NCI-H774 (cell line): ENCODE measurements at regions not wholly inside any gene's neighbourhood (a gene's known extent, or its start where the extent isn't known, plus 50 kb on each side); places are given as distances from the start of the nearest gene placed in this dataset.
"Not testable (repeated sequence)": the region's sequence is repeated elsewhere in the genome, so short reads cannot be mapped to it uniquely, and the experiment has no call there.

ENCODE experiments used
- DNase-seq: peaks from one replicate; lab custom pipeline; 2025; lab: John Stamatoyannopoulos, UW

DNA sequence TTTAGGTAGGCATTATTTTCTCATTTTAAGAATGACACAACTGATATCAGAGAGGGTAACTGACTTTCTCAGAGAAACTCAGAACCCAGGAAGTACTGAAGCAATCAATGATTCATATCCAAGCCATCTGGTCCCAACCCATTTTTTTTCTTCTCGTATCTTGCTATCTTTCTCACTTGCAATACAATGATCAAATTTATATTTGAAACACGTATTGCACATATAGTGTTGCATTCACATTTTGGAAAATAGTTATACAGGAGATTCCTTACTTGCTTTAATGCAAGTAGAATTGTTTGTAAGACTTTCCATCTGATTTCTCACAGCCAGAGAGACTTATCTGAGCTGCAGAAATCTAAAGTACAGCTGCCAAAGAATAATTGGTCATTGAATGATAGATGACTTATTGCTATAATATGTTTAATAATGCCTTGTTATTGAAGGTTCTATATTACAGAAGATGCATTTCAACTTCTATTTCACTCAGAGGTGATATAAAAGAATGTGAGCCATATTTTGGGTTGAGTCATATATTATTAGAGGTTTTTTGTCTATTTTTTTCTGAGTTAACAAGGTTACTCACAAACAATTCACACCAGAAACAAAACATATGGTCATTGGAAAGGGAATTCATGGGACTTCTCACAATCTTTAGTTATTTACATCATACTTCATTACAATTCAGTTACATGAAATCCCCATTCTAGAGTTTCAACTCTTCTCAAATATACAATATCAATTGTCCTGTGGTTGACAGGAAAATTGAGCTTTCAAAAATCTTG lies 337.5 kb upstream of the CITED2 start:
- DNase-seq, result no peak

DNA sequence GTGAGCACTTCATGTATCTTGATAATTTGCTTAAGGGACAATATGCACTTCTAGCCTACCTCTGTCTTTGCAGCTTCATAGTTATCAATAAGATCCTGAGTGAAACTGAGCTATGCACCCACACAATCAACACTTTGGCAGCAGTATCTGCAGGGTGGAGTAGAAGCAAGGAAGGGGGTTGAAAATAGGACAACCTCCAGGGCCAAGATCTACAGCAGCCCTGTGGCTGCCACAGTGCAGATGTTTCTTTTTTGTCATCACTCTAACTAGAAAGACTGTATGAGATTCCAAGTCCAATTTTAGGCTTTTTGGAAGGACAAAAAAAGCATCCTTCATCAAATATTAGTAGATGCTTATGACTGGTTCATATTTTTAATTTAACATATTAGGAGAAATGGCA lies 336.1 kb upstream of the CITED2 start:
- no peak for DNase-seq

DNA sequence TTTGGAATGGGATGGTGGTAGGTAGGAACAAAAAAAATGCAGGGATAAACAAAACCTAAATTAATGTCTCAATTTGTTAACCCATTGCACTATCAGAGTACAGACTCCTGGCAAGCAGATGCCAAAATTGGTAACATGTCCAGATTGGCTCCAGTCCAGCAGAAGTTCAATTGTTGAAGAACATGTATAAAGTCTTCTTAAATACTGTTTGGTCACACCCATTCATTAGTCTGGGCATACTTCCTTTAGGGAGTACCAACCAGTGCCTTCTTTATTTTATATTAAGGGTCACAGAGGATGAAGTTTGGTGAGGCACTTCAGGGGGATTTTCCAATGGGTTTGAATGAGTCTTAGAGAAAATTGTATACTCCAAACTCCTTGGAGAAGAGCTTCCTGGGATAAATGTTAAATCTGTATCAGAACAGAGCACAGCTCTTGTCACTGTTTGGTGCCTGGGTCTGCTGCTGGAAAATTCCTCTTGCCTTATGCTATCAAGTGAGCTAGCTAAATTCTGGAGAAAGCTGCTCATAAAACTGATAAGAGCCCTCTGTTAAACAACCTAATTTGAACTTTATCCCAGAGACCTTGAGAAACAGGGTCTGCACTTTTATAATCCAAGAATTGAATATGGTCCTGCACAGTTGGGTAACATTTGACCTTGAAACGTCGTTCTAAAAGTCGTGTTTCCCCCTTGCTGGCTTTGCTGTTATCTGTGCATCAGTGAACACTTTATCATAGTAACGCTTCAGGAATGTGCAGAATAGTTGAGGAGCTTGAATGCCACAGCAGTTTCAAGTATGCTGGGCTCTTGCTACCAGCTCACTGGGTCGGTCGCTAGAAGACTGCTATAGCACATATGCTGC lies 334.1 kb upstream of the CITED2 start:
- DNase-seq, result no peak

DNA sequence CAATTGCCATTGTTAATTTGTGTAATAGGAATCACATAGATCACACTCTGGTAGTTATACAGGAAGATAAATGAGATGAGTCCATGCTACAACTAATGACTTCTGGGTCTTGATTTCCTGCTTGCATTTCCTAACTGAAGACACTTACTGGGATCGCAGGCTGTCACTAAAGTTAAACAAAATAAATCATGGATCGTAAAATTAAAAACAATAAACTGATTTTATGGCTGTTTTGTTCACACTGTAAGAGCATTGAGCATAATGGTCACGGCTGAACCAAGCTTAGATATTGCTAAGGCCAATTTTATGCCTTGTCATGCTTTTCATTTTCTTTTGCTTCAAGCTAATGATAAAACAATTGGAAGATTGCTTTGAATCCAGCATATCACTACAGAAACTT lies 332.5 kb upstream of the CITED2 start:
- DNase-seq, result no peak

DNA sequence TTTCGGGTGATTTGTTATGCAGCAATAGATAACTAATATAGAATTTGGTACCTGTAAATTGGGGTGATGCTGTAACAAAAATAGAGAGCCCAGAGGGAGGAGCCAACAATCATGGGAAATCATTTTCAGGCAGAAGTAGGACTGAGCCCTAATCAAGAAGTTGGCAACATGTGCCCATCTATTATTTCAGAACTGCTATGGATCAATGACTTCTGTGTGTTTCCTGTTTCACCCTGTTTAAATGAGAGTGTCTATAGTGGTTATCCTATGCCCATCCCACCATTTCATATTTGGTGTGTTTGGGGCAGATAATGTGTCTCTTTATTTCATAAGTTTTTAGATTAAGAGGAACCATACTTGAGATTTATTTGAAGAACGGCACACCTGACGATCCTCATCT lies 330.8 kb upstream of the CITED2 start:
- DNase-seq, result no peak

DNA sequence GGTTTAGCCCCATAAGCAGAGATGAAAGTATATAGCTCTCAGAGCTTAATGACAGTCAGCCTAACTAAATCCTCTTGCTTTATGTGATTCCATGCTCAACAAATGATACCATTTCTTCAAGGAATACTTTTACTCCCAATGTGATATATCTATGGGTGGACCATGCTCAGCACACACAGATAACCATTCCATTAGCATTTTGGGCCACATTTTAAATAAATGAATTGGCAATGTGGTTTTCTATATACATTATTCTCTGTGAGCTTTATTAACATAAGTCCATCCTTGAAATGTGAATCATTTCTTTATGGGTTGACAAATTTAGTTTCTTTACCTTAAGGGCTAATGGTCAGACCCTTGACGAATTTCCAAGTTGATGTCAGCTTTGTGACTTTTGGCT lies 329.3 kb upstream of the CITED2 start:
- no peak for DNase-seq

DNA sequence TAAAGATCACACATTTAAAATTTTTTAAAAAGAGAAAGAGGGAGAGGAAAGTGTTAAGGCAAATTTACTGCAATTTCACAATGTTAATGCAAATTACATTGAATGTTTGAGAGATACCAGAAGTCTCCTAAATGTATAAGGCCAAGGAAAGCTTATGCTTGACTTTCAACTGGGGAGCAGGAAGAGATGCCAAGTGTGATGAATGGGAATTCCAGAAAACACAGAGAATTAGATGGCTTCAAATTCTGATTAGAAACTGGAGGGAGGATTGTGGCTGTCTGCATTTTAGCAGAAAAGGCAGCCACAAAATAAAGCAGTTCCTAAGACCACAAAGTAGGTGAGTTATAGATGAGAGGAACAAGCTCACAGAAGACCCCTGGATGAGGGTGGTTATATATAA lies 328.3 kb upstream of the CITED2 start:
- DNase-seq, result no peak

DNA sequence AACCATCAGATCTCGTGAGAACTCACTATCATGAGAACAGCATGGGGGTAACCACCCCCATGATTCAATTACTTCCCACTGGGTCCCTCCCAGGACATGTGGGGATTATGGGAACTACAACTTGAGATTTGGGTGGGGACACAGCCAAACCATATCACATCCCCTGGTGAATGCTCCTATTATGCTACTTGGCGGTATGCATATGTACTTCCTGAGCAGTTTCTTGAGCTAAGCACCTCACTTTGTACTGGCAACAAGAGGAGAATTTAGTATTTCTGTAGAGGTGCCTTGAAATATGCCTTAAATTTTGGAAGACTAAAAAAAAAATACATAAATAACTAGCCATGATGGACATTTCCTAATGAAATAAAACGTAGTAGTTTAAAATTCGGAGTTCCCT lies 327.2 kb upstream of the CITED2 start:
- no peak for DNase-seq

DNA sequence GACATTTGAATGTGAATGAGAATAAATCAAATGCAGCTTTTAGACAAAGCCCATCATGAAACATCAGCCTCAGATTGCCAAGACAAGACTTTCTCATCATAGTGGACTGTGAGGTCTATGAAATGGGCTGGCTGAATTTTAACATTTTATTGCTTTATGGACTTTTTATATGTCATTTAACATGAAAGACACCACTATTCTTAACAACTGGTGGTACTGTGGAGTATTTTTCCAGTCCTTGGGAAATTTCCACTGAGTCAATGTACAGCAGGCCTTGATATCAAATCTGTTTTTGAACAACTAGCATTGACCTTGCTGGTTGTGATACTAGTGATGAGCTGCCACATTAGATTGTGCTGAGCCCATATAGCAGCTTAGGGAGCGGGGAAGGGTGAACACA lies 326.6 kb upstream of the CITED2 start:
- DNase-seq, result no peak

DNA sequence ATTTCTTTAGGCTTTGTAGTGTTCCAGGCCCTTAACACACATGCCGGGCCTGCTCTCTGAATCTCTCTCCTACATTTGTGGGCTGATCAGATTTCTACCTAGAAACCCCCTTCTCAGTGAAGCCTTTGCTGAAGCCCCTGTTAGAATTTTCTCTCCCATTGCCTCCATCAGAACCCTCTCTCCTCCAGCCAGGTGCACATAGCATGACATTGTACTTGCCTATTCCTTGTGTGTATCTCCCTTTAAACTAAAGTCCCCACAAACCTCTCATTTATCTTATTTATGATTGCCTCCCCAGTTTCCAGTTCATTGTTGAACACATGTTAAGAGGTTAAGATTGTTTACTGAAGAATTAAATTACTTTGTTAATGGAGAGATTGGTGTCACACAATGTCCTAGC lies 325.5 kb upstream of the CITED2 start:
- DNase-seq, result no peak

DNA sequence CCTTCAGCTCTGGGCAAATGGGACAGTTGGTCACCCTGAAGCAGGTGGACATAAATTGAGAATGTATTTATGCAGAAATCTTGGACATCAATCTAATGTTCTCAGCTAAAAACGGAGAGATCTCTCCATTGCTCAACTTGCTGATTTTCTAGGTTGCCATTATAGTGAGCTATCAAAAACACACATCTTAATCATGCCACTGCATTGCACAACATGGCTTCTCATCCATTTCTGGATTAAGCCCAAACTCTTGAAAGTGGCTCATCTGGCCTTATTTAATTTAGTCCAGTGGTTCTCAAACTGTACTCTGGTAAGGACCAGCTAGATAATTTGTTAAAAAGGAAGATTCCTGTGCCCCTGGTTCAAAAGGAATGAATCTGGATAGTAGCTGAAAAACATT lies 324.9 kb upstream of the CITED2 start:
- DNase-seq, result no peak

DNA sequence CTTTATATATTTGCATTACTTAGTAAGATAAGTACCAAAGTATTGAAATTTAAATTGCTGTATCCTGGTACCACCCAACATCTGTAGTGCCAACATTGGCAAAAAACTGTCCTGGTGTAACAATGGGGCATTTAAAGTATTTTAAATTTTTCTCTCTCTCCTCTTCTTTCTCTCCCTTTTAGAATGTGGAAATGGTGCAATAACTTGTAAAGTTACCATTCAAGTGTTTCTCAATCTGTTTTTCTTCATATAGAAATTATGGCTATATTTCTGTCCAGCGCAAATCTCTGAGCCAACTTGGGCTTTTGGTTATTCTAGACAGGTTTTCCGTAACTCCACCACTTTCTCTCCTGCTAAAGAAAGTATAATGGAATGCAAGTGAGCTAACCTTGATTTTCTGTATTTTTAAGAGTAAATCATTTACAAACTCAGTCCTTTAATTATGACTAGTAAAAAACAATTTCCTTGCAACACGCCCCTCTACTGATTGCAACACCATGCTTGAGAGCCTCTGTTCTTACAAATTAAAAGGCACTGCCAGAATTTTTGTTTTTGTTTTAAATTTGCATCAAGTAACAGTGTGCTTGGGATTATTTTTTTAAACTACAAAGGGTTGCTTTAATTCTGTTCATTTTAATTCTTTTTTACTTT lies 324.2 kb upstream of the CITED2 start:
- DNase-seq, result no peak

DNA sequence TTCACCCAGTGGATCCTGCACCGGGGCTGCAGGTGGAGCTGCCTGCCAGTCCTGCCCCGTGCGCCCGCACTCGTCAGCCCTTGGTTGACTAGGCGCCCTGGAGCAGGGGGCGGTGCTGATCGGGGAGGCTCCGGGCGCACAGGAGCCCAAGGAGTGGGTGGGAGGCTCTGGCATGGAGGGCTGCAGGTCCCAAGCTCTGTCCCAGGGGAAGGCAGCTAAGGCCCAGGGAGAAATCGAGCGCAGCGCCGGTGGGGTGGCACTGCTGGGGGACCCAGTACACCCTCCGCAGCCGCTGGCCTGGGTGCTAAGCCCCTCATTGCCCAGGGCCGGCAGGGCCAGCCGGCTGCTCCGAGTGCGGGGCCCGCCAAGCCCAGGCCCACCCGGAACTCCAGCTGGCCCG lies 323.4 kb upstream of the CITED2 start:
- not testable (repeated sequence) for DNase-seq

DNA sequence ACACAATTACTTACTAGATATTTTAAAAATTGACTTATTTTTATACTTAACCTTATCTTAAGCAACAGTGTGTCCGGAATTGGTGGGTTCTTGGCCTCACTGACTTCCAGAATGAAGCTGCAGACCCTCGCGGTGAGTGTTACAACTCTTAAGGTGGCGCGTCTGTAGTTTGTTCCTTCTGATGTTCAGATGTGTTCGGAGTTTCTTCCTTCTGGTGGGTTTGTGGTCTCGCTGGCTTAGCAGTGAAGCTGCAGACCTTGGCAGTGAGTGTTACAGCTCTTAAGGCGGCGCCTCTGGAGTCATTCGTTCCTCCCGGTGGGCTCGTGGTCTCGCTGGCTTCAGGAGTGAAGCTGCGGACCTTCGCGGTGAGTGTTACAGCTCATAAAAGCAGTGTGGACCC lies 322.5 kb upstream of the CITED2 start:
- not testable (repeated sequence) for DNase-seq

DNA sequence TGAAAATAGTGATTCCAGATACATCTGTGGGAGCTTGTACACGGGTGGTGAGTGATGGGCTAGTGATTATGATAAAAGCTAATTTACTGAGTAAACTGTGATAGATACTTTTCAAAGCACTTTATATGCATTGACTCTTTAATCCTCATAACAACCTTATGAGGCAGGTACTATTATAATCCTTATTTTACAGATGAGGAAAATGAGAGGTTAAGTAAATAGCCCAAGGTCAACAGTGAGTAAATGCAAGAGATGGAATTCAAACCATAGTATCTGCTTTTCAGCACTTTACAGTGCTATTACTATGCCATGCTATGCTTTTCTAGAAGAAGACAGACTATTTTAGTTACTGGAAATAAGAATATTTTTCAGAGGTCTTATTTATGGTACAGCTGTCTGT lies 320.9 kb upstream of the CITED2 start:
- DNase-seq, result no peak

DNA sequence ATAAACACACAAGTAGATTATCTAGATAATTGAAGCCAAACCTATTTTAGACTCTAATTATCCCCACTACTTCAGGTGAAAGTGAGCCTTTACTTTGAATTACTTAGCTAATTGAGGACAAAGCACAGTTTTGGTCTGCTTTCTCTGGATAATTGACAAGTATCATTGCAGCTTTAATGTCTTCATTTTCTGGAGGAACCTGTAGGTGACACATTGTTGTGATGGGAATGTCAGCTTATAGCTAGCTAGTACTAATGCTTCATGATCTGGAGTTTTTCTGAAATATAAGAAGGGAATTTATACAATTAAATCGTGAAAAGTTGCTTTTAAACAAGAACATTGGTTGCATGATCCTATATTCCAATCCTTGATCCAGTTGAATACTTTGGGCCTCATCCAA lies 319.3 kb upstream of the CITED2 start:
- DNase-seq, result no peak

DNA sequence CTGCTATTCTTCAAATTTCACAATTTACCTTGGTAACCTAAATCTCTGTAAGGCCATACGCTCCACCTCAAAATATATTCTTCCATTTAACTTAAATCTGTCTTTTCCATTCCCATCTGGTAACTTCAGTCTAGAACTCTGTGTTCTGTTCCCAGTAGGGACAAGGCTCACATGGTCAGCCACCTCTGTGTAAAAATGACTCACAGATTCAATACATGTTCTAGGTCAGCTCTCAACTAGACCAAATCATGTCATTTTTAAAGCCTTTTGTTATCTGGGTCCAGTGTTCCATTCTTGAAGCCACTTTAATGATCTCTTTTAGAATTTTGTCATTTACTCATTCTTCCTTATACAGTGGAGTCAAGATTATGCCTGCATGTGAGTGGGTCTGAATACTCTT lies 315.6 kb upstream of the CITED2 start:
- DNase-seq, result no peak

DNA sequence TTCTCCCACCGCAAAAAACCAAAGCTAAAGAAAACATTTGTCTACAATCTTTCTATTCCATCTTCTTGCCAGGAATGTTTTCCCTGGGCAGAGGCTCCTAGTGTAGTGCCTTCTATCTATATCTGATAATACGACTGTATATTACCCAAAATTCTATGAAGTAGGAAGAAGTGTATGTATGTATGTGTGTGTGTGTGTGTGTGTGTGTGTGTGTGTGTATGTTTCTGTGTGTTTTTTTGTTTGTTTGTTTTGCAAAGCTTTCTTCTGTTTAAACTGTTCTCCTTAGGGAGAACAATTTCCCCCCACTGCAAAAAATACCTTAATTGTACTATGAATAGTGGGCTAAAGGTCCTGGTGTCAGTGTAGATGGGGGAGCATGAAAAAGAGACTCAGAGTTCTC lies 312.6 kb upstream of the CITED2 start:
- no peak for DNase-seq

DNA sequence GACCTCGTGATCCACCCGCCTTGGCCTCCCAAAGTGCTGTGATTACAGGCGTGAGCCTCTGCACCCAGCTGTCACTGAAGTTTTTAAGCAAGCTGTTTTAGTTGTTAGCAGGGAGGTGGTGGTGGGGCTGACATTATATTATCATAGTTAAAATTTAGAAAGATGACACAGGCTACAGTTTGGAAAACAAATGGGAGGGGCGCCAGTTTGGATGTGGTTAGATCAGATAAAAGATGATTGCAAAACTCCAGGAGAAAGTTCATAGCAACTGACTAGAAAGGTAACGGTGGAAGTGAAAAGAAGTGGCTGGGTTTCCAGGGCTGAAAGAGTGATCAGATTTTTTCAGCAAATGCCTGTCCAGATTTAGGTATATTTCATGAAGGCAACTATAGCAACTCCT lies 311.9 kb upstream of the CITED2 start:
- no peak for DNase-seq

DNA sequence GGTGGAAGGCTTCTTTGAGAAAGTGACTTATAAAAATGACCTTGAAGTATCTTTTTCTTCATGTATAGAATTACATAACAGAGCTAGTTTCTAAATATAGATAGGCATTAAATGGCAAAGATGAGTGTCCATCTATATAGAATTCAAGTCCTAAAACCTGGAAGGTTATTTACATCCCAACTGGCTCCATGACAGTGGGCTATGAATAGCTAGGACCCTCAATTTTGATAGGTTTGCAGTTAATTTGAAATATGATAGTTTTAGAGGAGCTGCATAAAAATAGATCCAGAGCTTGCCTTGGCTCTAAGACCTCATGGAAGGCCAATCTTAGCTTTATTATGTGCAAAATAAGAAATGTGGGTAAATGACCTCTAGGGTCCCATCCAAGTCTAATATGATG lies 310.6 kb upstream of the CITED2 start:
- no peak for DNase-seq

DNA sequence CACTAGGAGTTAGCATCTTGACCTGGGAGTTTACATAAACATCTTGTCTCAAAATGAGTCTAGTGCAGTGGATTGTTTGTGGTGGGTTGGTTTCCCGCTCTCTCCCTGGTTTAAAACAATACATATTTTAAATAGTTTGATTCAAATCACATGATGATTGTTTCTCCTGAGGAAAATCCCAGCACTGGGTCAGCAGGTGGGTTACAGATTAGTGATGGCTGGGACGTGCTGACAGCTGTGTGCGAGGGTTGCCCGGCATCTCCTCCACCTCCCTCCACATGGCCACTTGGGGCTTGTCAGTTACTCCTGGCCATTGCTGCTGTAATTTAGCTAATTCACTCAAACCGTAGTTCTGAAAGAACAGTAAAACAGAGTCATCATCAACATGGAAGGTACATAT lies 306.4 kb upstream of the CITED2 start:
- DNase-seq, result no peak

DNA sequence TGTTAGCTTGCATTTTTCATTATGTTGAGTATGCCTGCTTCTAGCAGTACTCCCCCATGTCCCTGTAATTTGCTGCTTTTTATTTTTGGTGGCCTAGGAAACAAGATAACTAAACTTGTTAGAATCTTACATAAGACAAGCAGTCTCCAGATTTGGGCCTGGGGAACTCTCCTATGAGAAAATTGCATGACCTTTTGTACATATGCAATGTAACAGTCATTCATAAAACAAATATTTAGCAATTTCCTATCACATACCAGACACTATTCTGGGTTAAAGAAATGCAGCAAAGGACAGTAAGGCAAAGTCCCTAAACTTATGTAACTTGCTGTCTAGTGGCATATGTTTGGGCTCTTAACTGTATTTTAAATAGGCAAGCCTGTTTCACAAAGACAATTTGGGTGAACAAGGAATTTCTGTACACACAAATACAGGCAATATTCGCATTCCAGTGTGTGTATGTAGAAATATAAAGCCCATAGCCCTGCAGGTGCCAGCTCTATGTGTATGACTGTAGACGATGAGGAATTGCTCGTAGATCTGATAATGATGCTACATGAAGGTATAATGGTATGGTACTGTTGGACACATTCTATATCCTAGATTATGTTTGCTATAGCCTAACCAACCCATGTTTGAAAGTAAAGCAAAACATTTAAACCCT lies 305.2 kb upstream of the CITED2 start:
- DNase-seq, result no peak

DNA sequence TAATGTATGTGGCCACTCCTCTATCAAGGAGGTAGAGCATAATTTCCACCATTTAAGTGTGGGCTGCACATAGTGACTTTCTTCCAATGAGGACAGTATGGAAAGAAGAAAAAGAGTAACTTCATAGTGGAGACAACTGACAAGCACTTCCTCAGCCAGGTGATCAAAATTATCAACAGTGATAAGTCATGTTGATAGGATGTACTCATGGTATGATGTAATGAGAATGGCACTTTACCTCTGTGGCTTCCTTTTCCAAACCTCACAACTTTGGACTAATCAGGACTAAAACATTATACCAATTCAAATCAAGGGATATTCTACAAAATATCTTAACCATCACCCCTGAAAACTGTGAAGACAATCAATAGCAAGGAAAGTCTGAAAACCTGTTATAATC lies 302.3 kb upstream of the CITED2 start:
- DNase-seq, result no peak
